ENCODE measurements at regions not wholly inside any gene's neighbourhood (a gene's known extent, or its start where the extent isn't known, plus 50 kb on each side); places are given as distances from the start of the nearest gene placed in this dataset.

GRCh38 chr16:55091871-55092230 lies 161.2 kb downstream of the IRX5 start:
- Histone ChIP-seq H3K23ac (ENCODE audit: low read length in 2 of 2) (no peak overlapping the region), H2AFZ (ENCODE audit: low read depth, low read length) (no peak overlapping the region), H3K4me2 (ENCODE audit: low read length, poor library complexity, severe bottlenecking) (no peak overlapping the region), H3K27me3 (ENCODE audit: control insufficient read depth in 1 of 2, insufficient read depth in 1 of 2, low read length in 2 of 2) (peaks cover 0 to 9% of the 10 kb centered on the region in 2 experiments), H2BK5ac (ENCODE audit: low read depth, low read length, poor library complexity, severe bottlenecking) (no peak overlapping the region), H3K36me3 (ENCODE audit: control insufficient read depth in 1 of 2, insufficient read depth in 2 of 2, low read depth in 1 of 2, low read length in 2 of 2) (no peaks in the 10 kb centered on the region), H4K91ac (ENCODE audit: low read length) (no peak overlapping the region), H3K9ac (ENCODE audit: low read length) (no peak overlapping the region), H3K4me3 (ENCODE audit: insufficient read depth in 1 of 2, low read depth in 1 of 2, low read length in 2 of 2) (no peak overlapping the region), H3K18ac (ENCODE audit: low read depth in 1 of 2, low read length in 2 of 2) (no peak overlapping the region), H3K79me1 (replicated peaks; ENCODE audit: low read length, poor library complexity, severe bottlenecking) (no peaks in the 10 kb centered on the region), H3K14ac (ENCODE audit: low read length in 2 of 2) (no peak overlapping the region), H2AK5ac (ENCODE audit: low read length, severe bottlenecking) (no peak overlapping the region), H3K4ac (ENCODE audit: low read depth in 1 of 2, low read length in 2 of 2) (no peak overlapping the region), H3K9me3 (ENCODE audit: control insufficient read depth, low read length) (no peaks in the 10 kb centered on the region), H2BK12ac (ENCODE audit: low read length in 2 of 2) (no peak overlapping the region), H2BK120ac (ENCODE audit: low read depth, low read length) (no peak overlapping the region), H4K8ac (ENCODE audit: low read length) (no peak overlapping the region), H3K27ac (ENCODE audit: low read length, poor library complexity, severe bottlenecking) (no peak overlapping the region), H3K4me1 (ENCODE audit: control insufficient read depth, insufficient read depth, low read depth, low read length) (no peaks in the 10 kb centered on the region), H2BK15ac (ENCODE audit: low read depth, poor library complexity, severe bottlenecking) (no peak overlapping the region)
- WGBS, result 92% methylated on average over 5 of the region's 5 CpGs
- DNase-seq, result no peak

- Histone ChIP-seq H2BK5ac (ENCODE audit: low read depth, low read length, poor library complexity, severe bottlenecking) (no peak overlapping the region), H4K8ac (ENCODE audit: low read length) (no peak overlapping the region), H4K91ac (ENCODE audit: low read length) (no peak overlapping the region), H3K79me1 (replicated peaks; ENCODE audit: low read length, poor library complexity, severe bottlenecking) (no peaks in the 10 kb centered on the region), H3K4me2 (ENCODE audit: low read length, poor library complexity, severe bottlenecking) (no peak overlapping the region), H2BK12ac (ENCODE audit: low read length in 2 of 2) (no peak overlapping the region), H3K27ac (ENCODE audit: low read length, poor library complexity, severe bottlenecking) (no peak overlapping the region), H3K36me3 (ENCODE audit: control insufficient read depth in 1 of 2, insufficient read depth in 2 of 2, low read depth in 1 of 2, low read length in 2 of 2) (no peaks in the 10 kb centered on the region), H3K9ac (ENCODE audit: low read length) (no peak overlapping the region), H3K4me3 (ENCODE audit: insufficient read depth in 1 of 2, low read depth in 1 of 2, low read length in 2 of 2) (no peak overlapping the region), H3K27me3 (ENCODE audit: control insufficient read depth in 1 of 2, insufficient read depth in 1 of 2, low read length in 2 of 2) (peaks cover 5 to 12% of the 10 kb centered on the region in 2 experiments), H2BK15ac (ENCODE audit: low read depth, poor library complexity, severe bottlenecking) (no peak overlapping the region), H3K4me1 (ENCODE audit: control insufficient read depth, insufficient read depth, low read depth, low read length) (no peaks in the 10 kb centered on the region), H3K18ac (ENCODE audit: low read depth in 1 of 2, low read length in 2 of 2) (no peak overlapping the region), H3K14ac (ENCODE audit: low read length in 2 of 2) (no peak overlapping the region), H3K4ac (ENCODE audit: low read depth in 1 of 2, low read length in 2 of 2) (no peak overlapping the region), H2BK120ac (ENCODE audit: low read depth, low read length) (no peak overlapping the region), H3K23ac (ENCODE audit: low read length in 2 of 2) (no peak overlapping the region), H2AFZ (ENCODE audit: low read depth, low read length) (no peak overlapping the region), H2AK5ac (ENCODE audit: low read length, severe bottlenecking) (no peak overlapping the region), H3K9me3 (ENCODE audit: control insufficient read depth, low read length) (peaks cover 8% of the 10 kb centered on the region)
- DNase-seq, result no peak
These were observed 169.4 kb downstream of the IRX5 start for GRCh38 chr16:55100100-55100499.

GRCh38 chr16:55101026-55101425 lies 170.4 kb downstream of the IRX5 start:
- no peaks in the 10 kb centered on the region for H3K79me1 ChIP-seq (replicated peaks; ENCODE audit: low read length, poor library complexity, severe bottlenecking)
- H4K91ac ChIP-seq (ENCODE audit: low read length), result no peak overlapping the region
- H3K4ac ChIP-seq (ENCODE audit: low read depth in 1 of 2, low read length in 2 of 2), result no peak overlapping the region
- H3K36me3 ChIP-seq (ENCODE audit: control insufficient read depth in 1 of 2, insufficient read depth in 2 of 2, low read depth in 1 of 2, low read length in 2 of 2), result no peaks in the 10 kb centered on the region
- no peak overlapping the region for H3K27ac ChIP-seq (ENCODE audit: low read length, poor library complexity, severe bottlenecking)
- no peak overlapping the region for H3K18ac ChIP-seq (ENCODE audit: low read depth in 1 of 2, low read length in 2 of 2)
- H3K23ac ChIP-seq (ENCODE audit: low read length in 2 of 2), result no peak overlapping the region
- no peak overlapping the region for H3K9ac ChIP-seq (ENCODE audit: low read length)
- H4K8ac ChIP-seq (ENCODE audit: low read length), result no peak overlapping the region
- H3K4me1 ChIP-seq (ENCODE audit: control insufficient read depth, insufficient read depth, low read depth, low read length), result no peaks in the 10 kb centered on the region
- H3K14ac ChIP-seq (ENCODE audit: low read length in 2 of 2), result no peak overlapping the region
- H3K4me2 ChIP-seq (ENCODE audit: low read length, poor library complexity, severe bottlenecking), result no peak overlapping the region
- H2BK5ac ChIP-seq (ENCODE audit: low read depth, low read length, poor library complexity, severe bottlenecking), result no peak overlapping the region
- H3K9me3 ChIP-seq (ENCODE audit: control insufficient read depth, low read length), result peaks cover 8% of the 10 kb centered on the region
- no peak overlapping the region for H2BK12ac ChIP-seq (ENCODE audit: low read length in 2 of 2)
- H2BK15ac ChIP-seq (ENCODE audit: low read depth, poor library complexity, severe bottlenecking), result no peak overlapping the region
- H2AFZ ChIP-seq (ENCODE audit: low read depth, low read length), result no peak overlapping the region
- 73% methylated on average over 4 of the region's 4 CpGs for WGBS
- H2BK120ac ChIP-seq (ENCODE audit: low read depth, low read length), result no peak overlapping the region
- H3K27me3 ChIP-seq (ENCODE audit: control insufficient read depth in 1 of 2, insufficient read depth in 1 of 2, low read length in 2 of 2), result peaks cover 5 to 12% of the 10 kb centered on the region in 2 experiments
- no peak for DNase-seq
- H3K4me3 ChIP-seq (ENCODE audit: insufficient read depth in 1 of 2, low read depth in 1 of 2, low read length in 2 of 2), result no peak overlapping the region
- H2AK5ac ChIP-seq (ENCODE audit: low read length, severe bottlenecking), result no peak overlapping the region

- 80% methylated on average over 1 of the region's 1 CpG for WGBS
These were observed 171.4 kb downstream of the IRX5 start for GRCh38 chr16:55102077-55102476.

More at GRCh38 chr16:55102077-55102476, 171.4 kb downstream of the IRX5 start:
- Histone ChIP-seq H3K36me3 (ENCODE audit: control insufficient read depth in 1 of 2, insufficient read depth in 2 of 2, low read depth in 1 of 2, low read length in 2 of 2) (no peaks in the 10 kb centered on the region), H3K27me3 (ENCODE audit: control insufficient read depth in 1 of 2, insufficient read depth in 1 of 2, low read length in 2 of 2) (peaks cover 5 to 16% of the 10 kb centered on the region in 2 experiments), H3K4ac (ENCODE audit: low read depth in 1 of 2, low read length in 2 of 2) (no peak overlapping the region), H2BK5ac (ENCODE audit: low read depth, low read length, poor library complexity, severe bottlenecking) (no peak overlapping the region), H2BK12ac (ENCODE audit: low read length in 2 of 2) (no peak overlapping the region), H3K79me1 (replicated peaks; ENCODE audit: low read length, poor library complexity, severe bottlenecking) (no peaks in the 10 kb centered on the region), H3K4me3 (ENCODE audit: insufficient read depth in 1 of 2, low read depth in 1 of 2, low read length in 2 of 2) (no peak overlapping the region), H3K23ac (ENCODE audit: low read length in 2 of 2) (no peak overlapping the region), H3K18ac (ENCODE audit: low read depth in 1 of 2, low read length in 2 of 2) (no peak overlapping the region), H3K9ac (ENCODE audit: low read length) (no peak overlapping the region), H3K14ac (ENCODE audit: low read length in 2 of 2) (no peak overlapping the region), H2AK5ac (ENCODE audit: low read length, severe bottlenecking) (no peak overlapping the region), H3K4me2 (ENCODE audit: low read length, poor library complexity, severe bottlenecking) (no peak overlapping the region), H2AFZ (ENCODE audit: low read depth, low read length) (no peak overlapping the region), H2BK15ac (ENCODE audit: low read depth, poor library complexity, severe bottlenecking) (no peak overlapping the region), H2BK120ac (ENCODE audit: low read depth, low read length) (no peak overlapping the region), H4K8ac (ENCODE audit: low read length) (no peak overlapping the region), H3K9me3 (ENCODE audit: control insufficient read depth, low read length) (peaks cover 8% of the 10 kb centered on the region), H3K4me1 (ENCODE audit: control insufficient read depth, insufficient read depth, low read depth, low read length) (no peaks in the 10 kb centered on the region), H4K91ac (ENCODE audit: low read length) (no peak overlapping the region), H3K27ac (ENCODE audit: low read length, poor library complexity, severe bottlenecking) (no peak overlapping the region)
- no peak for DNase-seq
